ENCODE measurements at regions not wholly inside any gene's neighbourhood (a gene's known extent, or its start where the extent isn't known, plus 50 kb on each side); places are given as distances from the start of the nearest gene placed in this dataset.

DNA sequence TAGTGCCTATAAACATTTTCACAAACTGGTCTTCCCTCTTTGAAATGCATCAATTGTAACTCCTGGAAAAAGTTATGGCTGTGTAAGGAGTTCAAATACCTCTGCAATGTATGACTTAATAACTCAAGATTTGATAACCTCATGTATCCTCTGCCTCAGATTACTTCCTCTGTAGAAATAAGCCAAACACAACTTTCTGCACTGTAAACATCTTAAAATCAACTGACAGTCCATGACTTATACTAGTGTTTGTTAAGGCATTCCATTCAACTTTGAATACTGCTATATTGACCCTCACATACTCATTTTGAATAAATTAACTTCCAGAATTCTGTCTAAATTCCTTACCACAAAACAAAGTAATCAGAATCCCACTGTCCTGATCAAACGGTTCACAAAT is 256.2 kb upstream of the POU5F2 start:
- TF ChIP-seq, protein P1, sequence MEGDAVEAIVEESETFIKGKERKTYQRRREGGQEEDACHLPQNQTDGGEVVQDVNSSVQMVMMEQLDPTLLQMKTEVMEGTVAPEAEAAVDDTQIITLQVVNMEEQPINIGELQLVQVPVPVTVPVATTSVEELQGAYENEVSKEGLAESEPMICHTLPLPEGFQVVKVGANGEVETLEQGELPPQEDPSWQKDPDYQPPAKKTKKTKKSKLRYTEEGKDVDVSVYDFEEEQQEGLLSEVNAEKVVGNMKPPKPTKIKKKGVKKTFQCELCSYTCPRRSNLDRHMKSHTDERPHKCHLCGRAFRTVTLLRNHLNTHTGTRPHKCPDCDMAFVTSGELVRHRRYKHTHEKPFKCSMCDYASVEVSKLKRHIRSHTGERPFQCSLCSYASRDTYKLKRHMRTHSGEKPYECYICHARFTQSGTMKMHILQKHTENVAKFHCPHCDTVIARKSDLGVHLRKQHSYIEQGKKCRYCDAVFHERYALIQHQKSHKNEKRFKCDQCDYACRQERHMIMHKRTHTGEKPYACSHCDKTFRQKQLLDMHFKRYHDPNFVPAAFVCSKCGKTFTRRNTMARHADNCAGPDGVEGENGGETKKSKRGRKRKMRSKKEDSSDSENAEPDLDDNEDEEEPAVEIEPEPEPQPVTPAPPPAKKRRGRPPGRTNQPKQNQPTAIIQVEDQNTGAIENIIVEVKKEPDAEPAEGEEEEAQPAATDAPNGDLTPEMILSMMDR (IDR thresholded peaks at IDR 0.05): no peak
- TF ChIP-seq POLR2A (IDR thresholded peaks at IDR 0.05): no peak
